Stimulated activated CD4-positive, alpha-beta T cell treated with anti-CD3 and anti-CD28 coated beads, Interleukin-1b, Interleukin-23, amount 100 ng/mL, for 1 hour (primary cell): ENCODE measurements at regions not wholly inside any gene's neighbourhood (a gene's known extent, or its start where the extent isn't known, plus 50 kb on each side); places are given as distances from the start of the nearest gene placed in this dataset.

Source experiments
- DNase-seq, 2 donors: peaks; one replicate each; pipeline ENCODE4 v3.0.0-alpha.2; 2020; ENCODE audit warnings: low read depth in 2 of 2

- DNase-seq, result no peak
These were observed 82.8 kb upstream of the HAAO start for GRCh38 chr2:42874949-42875801.

GRCh38 chr2:42872721-42873120, 80.3 kb upstream of the HAAO start:
- no peak for DNase-seq

- no peak for DNase-seq
These were observed 79.0 kb upstream of the HAAO start for GRCh38 chr2:42871372-42871771.

- DNase-seq, result no peak
These were observed 76.5 kb upstream of the HAAO start for GRCh38 chr2:42868874-42869273.

GRCh38 chr2:42868096-42868495, 75.7 kb upstream of the HAAO start:
- DNase-seq, result no peak

GRCh38 chr2:42867093-42868065, 75.0 kb upstream of the HAAO start:
- DNase-seq, result no peak

- DNase-seq, result no peak
These were observed 73.8 kb upstream of the HAAO start for GRCh38 chr2:42865884-42866881.

GRCh38 chr2:42864641-42865280, 72.4 kb upstream of the HAAO start:
- no peak for DNase-seq

GRCh38 chr2:42864222-42864621, 71.8 kb upstream of the HAAO start:
- no peak for DNase-seq

- no peak for DNase-seq
These were observed 71.4 kb upstream of the HAAO start for GRCh38 chr2:42863751-42864150.

GRCh38 chr2:42863320-42863719, 70.9 kb upstream of the HAAO start:
- DNase-seq, result no peak

GRCh38 chr2:42862669-42863185, 70.3 kb upstream of the HAAO start:
- DNase-seq, result no peak

- no peak for DNase-seq
These were observed 68.9 kb upstream of the HAAO start for GRCh38 chr2:42861321-42861720.

GRCh38 chr2:42860319-42861094, 68.1 kb upstream of the HAAO start:
- no peak for DNase-seq

GRCh38 chr2:42859791-42860190, 67.4 kb upstream of the HAAO start:
- DNase-seq, result no peak

GRCh38 chr2:42859006-42859552, 66.7 kb upstream of the HAAO start:
- peak in 1 of 2 donors; percentile 57 for DNase-seq

- DNase-seq, result no peak
These were observed 66.0 kb upstream of the HAAO start for GRCh38 chr2:42858140-42859005.

- DNase-seq, result no peak
These were observed 64.7 kb upstream of the HAAO start for GRCh38 chr2:42856891-42857632.
